GM18499 (cell line): ENCODE measurements at regions not wholly inside any gene's neighbourhood (a gene's known extent, or its start where the extent isn't known, plus 50 kb on each side); places are given as distances from the start of the nearest gene placed in this dataset.

Source experiments
- ATAC-seq: cut with Tn5 transposase; IDR thresholded peaks from one replicate; pipeline ENCODE4 v1.9.1; 2021; ENCODE audit warnings: moderate number of reproducible peaks; ENCODE audit not compliant: insufficient read depth, unreplicated experiment

- no peak for ATAC-seq
These were observed 147.4 kb upstream of the POU2AF2 start for GRCh38 chr11:111098091-111098490.

DNA sequence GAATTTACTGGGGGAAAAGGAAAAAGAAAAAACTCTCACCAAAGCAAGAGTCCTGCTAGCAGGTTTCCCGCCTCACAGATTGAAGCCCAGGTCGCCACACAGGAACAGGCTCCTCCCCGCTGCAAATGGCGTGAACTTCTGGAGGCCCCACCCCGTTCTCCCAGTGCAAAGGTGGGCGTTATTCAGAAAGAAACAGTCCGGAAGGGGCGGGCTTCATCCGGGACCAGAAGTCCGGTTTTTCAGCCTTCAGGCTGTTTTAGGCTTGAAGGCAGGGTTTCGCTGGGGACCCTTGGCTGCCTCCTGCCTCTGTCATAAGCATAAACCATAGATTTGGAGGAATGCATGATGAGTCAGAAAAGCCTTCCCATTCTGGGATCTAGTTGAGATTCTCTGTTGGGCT is 148.3 kb upstream of the POU2AF2 start:
- no peak for ATAC-seq

- ATAC-seq: no peak
These were observed 150.2 kb upstream of the POU2AF2 start for GRCh38 chr11:111095327-111095726.

DNA sequence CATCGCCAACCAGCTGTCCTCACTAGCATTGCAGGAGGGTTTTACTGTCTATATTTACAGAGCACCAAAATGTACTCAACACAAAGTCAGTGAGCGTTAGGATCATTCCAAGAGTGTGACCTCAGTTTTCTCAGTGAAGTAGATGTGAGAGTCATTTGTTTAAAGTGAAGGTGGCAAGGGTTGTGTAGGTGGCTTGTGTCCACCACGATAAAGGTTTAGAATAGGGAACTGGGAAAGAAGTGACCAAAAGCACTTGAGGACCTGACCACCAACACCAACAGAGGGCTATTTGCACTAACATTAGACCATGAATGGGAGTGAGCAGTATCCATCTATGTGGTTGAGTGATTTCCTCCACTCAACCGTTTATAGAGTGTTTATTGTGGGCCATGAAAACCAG is 152.5 kb upstream of the POU2AF2 start:
- ATAC-seq: no peak

DNA sequence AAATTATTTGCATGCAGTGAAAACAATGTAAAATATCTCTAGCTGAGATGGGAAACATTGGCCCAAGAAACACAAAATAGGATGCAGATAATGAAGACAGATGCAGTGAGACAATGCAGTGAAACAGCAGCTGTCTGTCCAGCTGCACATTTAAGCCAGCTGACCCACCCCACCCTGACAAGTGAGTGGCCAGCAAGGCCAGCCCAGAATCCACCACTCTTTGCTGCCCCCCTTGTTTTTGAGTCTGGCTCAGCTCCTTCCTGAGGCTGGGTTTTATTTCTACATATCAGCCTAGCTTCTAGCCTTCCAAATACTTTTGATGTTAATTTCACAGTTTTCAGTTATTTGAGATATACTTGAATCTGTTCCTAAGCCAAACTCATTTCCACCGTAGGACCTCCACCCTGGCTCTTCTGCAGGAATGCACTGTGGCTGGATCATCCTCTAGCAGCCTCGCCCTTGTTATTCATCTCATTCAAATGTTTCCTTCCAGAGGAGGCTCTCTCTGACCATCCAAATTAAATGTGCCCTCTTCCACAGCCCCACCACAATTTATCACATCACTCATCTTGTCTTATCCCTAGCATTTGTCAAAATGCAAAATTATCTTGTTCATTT is 154.1 kb upstream of the POU2AF2 start:
- no peak for ATAC-seq

DNA sequence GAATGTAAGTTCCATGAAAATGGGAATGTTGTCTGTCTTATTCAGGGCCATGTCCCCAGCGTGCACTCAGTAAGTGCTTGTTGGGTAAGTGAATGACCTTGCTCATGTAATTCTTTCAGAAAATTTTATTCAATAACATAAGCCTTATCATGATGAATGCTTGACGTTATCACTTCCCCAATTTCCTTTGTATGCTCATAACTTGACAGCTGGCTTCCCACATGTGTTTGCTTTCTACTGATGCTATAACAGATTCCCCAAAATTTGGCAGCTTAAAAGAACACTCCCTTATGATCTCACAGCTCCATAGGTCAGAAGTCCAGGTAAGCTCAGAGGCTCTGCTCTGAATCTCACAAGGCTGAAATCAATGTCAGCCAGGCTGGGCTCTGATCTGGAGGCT is 155.8 kb upstream of the POU2AF2 start:
- ATAC-seq: no peak

DNA sequence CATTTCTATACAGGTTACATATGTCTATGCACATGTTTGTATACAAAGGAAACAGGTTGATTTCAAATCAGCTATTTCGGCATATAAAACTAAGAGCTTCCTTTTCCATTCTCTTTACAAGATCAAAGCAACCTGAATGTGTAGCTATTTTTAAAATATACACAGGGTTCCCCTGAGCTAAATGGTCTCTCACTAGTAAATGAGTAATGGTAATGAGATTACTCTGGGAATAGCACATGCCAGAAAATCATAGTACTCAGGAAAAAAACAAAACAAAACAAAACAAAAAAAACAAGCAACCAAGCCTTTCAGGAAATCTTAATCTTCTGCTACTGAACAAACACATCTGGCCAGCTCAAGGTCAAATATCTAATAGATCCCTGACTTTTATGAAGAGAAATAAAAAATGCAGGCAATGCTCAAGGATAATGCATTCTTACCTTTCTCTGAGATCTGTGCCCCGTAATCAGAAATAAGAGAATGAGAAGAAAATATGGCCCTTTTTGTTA is 156.6 kb upstream of the POU2AF2 start:
- no peak for ATAC-seq

GRCh38 chr11:111086058-111086457 is 159.5 kb upstream of the POU2AF2 start:
- ATAC-seq: no peak

GRCh38 chr11:111082664-111083063 is 162.9 kb upstream of the POU2AF2 start:
- ATAC-seq: no peak

GRCh38 chr11:111081021-111081511 is 164.5 kb upstream of the POU2AF2 start:
- no peak for ATAC-seq

DNA sequence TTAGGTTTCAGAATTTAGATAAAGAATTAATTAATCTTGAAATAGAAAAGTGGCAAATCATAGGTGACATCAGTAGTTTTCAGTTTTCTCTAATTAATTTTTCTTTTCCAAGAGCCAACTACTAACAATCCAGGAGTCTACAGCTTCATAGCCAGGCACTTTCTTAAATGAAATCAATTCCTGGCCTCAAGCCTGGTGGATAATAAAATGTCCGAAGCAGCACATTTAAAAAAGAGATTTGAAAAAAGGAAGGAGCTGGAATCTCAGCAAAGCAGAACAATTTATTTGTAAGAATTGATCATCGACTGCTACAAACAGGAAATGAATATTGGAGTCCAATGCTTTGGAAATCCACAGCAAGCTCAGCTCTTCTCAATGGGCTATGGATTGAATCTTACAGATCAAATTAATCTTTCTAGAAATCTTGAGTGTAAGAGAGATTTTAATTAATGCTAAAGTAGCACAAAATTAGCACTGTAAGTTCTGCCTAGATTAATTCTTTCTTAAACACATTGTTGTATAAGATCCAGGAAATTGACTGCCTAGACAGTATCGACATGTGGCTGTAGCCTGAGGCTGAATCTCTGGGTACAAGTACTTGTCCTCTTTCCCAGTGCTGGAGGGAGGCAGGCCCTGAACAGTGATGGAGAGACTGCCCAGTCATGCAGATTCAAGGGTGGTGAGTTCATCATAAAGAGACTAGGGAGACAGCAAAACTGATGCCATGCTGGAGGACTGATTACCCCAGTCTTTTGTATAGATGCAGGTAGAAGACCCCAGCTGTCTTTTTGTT is 167.8 kb upstream of the POU2AF2 start:
- no peak for ATAC-seq

DNA sequence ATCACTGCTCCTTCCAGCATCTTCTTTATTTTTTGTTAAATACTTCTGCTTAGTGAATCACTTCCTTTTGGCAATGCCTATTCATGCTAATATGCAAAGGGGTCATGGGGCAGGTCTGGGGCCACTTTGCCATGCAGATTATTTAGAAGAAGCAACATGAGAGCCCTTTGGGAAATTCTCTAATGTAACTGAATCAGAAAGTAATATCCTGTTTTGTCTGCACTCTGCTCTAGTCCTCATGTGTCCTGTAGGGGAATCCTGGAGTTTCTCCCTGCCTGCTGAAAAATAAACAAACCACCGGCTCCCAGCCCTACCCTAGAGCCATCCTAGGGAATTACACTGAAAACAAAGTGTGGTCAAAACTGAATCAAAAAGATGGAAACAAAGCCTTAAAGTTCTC is 176.5 kb upstream of the POU2AF2 start:
- no peak for ATAC-seq

- no peak for ATAC-seq
These were observed 177.5 kb upstream of the POU2AF2 start for GRCh38 chr11:111067994-111068393.

DNA sequence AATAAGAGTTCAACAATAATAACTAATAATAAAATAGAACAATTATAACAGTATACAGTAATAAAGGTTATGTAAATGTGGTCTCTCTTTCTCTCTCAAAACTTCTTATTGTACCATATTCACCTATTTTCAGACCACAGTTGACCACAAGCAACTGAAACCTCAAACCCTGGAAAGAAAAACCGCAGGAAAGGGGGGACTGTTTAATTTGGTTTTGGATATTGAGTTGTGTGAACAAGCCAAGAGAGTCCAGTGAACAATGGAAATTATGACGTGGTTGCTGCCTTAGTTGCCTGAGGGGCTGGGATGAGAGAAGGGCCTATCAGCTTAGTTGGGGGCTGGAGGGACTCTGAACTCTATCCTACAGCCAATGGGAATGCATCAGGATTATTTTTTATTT is 178.7 kb upstream of the POU2AF2 start:
- no peak for ATAC-seq

DNA sequence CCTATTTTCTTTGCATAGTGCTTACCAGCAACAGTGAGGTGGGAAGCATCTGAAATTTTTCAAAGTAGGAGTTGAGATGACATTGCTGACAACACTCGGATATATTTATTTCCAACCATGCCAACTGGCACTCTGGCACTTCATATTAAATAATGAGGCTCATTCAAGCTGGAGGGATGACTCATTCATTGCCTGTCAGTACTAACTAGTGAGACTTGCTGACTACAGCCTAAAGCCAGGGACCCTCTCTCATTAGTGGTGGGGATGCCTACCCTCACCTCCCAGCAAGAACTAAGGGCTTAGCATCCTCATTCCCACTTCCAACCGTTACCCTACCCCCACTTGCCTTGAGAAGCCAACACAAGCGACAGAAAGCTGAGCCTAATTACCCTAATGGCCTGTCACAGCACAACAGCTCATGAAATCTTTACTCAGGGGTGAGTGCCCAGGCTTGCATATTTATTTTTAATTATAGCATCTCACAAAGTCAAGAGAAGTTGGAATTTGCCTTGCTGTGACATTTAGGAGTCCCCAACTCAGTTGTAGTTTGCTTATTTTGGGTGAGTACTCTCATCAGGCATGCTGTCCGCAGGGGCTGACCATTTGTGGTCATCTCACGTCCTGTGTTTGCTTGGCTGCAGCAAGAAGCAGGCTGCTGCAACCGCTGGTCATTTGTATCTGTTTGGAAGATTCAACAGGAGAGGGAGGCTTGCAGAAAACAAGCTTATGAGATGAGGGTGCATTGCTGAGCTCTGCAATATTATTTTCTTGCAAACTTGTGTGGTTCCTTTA is 181.6 kb upstream of the POU2AF2 start:
- no peak for ATAC-seq

DNA sequence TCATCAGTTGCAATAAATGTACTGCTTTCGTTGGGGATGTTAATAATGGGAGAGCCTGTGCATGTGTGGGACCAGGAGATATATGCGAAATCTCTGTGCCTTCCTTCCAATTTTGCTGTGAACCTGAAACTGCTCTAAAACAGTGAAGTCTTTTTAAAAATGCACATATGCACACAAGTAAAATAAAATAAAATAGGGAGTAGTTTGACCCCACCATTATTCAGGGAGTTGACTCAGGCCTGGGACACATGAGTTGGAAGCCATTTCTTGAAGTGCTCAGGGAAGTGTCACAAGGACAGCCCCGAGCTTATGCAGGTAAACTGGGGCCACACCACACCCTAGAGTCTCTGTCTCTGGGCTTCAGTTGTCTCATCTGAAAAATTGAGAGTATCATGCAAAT is 183.1 kb upstream of the POU2AF2 start:
- ATAC-seq: no peak

GRCh38 chr11:111059726-111060125 is 185.8 kb upstream of the POU2AF2 start:
- no peak for ATAC-seq

- no peak for ATAC-seq
These were observed 196.4 kb upstream of the POU2AF2 start for GRCh38 chr11:111049131-111049530.

DNA sequence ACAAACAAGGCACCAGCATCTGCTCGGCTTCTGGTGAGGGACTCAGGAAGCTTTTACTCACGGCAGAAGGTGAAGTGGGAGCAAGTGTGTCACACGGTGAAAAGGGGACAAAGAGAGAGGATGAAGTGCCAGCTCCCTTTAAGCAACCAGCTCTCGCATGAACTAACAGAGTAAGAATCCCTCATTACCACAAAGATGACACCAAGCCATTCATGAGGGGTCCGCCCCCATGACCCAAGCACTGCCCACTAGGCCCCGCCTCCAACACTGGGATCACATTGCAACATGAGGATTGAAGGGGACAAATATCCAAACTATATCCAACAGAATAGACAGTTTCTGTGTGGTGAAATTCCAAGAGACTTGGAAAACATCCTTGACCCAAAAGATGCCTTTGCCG is 198.2 kb upstream of the POU2AF2 start:
- no peak for ATAC-seq

DNA sequence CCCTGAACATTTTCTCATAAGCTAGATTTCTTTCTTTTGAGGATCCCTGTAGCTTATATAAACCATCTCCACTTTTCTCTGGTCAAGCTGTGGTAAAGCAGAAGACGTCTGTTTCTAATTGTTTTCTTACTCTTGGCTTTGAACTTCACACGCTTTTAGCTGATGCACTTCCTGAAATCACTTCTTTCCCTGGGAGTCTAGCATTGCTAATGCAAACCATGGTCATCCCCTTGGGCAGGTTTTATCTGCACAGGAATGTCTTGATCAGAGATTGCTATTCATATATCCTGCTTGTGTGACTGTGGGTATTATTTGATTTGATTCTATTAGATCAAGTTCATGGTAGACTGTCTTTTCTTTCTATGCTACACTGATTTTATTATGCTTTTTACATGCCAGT is 199.2 kb upstream of the POU2AF2 start:
- no peak for ATAC-seq

GRCh38 chr11:111045874-111046273 is 199.7 kb upstream of the POU2AF2 start:
- ATAC-seq: no peak
